Sigmoid colon (tissue), 4 donors: ENCODE measurements at regions not wholly inside any gene's neighbourhood (a gene's known extent, or its start where the extent isn't known, plus 50 kb on each side); places are given as distances from the start of the nearest gene placed in this dataset.

ENCODE experiments used
- CTCF ChIP-seq, 4 experiments: fragments of 450-650 bp in 3 of 4; fragments of 200-600 bp in 1 of 4; IDR thresholded peaks; one replicate each; pipeline ENCODE4 v1.5.1; 2016 to 2019; ENCODE audit warnings: antibody characterized with exemption in 4 of 4, mild to moderate bottlenecking in 3 of 4, moderate library complexity in 2 of 4
- POLR2A ChIP-seq, 2 donors: fragments of 450-650 bp; IDR thresholded peaks; one replicate each; pipeline ENCODE4 v1.6.1; 2016; ENCODE audit warnings: antibody characterized with exemption in 2 of 2, mild to moderate bottlenecking in 2 of 2, moderate library complexity in 2 of 2
- POLR2AphosphoS5 ChIP-seq, 4 donors: sonication (generic); formaldehyde crosslinking; IDR thresholded peaks; one replicate each; pipeline ENCODE4 v1.6.1; 2017; ENCODE audit warnings: antibody characterized with exemption in 4 of 4

GRCh38 chr10:42943025-42943818 is 133.6 kb upstream of the RET start:
- no peak for TF ChIP-seq CTCF (IDR thresholded peaks at IDR 0.05)
- no peak for TF ChIP-seq POLR2AphosphoS5 (IDR thresholded peaks at IDR 0.05)
- no peak for TF ChIP-seq POLR2A (IDR thresholded peaks at IDR 0.05)
